HCT116 (cell line): ENCODE measurements at regions not wholly inside any gene's neighbourhood (a gene's known extent, or its start where the extent isn't known, plus 50 kb on each side); places are given as distances from the start of the nearest gene placed in this dataset.

Experiments
- ATAC-seq: fragments of 200-7000 bp; cut with Tn5 transposase; 2 replicates; pipeline ENCODE4 v1.9.1; 2020; ENCODE audit warnings: mild to moderate bottlenecking, moderate library complexity
- BruUV-seq: library from RNA; stranded (reverse); fragments of 400-500 nt; replicated peaks from 2 replicates; lab custom pipeline; 2021; lab: Mats Ljungman, UMichigan
- CTCF ChIA-PET: fragments of 300-600 bp; sonication (Branson Sonifier 250); formaldehyde crosslinking; loops from one replicate; lab custom pipeline; 2021; ENCODE audit warnings: antibody characterized with exemption; lab: Charles Lee
- POLR2A ChIA-PET: fragments of 300-600, 350-600 bp; sonication (Branson Sonifier 250); formaldehyde crosslinking; loops from one replicate; lab custom pipeline; 2021; ENCODE audit warnings: antibody characterized with exemption; lab: Charles Lee
- RAD21 ChIA-PET, 2 experiments: fragments of 300-600 bp; sonication (Branson Sonifier 250); formaldehyde crosslinking; loops; one replicate each; lab custom pipeline; 2023; ENCODE audit warnings: low total read pairs in 2 of 2; ENCODE audit not compliant: uncharacterized antibody in 2 of 2, unreplicated experiment in 2 of 2, low non-redundant PET in 1 of 2; lab: Charles Lee
- DNase-seq: peaks from one replicate; pipeline ENCODE4 v3.0.0-alpha.2; 2010; ENCODE audit warnings: low read depth, low spot score
- H2AFZ ChIP-seq: fragments of 200-600 bp; shearing (Covaris generic), sonication (generic); 2 replicates; pipeline ENCODE4 v1.6.1; 2017; ENCODE audit warnings: low read depth, mixed run types, mixed read lengths, antibody characterized with exemption, low read length; ENCODE audit not compliant: poor library complexity, severe bottlenecking
- H3K27ac ChIP-seq: 2 replicates; pipeline ENCODE4 v1.5.1; 2012; ENCODE audit warnings: low read depth, low read length
- H3K27me3 ChIP-seq: fragments of 200-600 bp; sonication (generic); 2 replicates; pipeline ENCODE4 v1.6.1; 2016; ENCODE audit warnings: mixed run types, low read length, mixed read lengths; ENCODE audit not compliant: insufficient read depth
- H3K36me3 ChIP-seq, 2 experiments: fragments of 200-500 bp in 1 of 2; fragments of 200-600 bp in 1 of 2; sonication (Bioruptor generic) in 1 of 2; sonication (generic) in 1 of 2; 2 replicates each; pipeline versions ENCODE4 v1.5.1 to v1.6.1; 2014 to 2016; ENCODE audit warnings: low read length in 2 of 2, inconsistent platforms in 1 of 2, mixed read lengths in 1 of 2, mixed run types in 1 of 2; ENCODE audit not compliant: insufficient read depth in 2 of 2, control insufficient read depth in 1 of 2
- H3K4me1 ChIP-seq, 2 experiments: fragments of 200-600 bp in 1 of 2; sonication (generic) in 1 of 2; 2 replicates each; pipeline versions ENCODE4 v1.5.1 to v1.6.1; 2012 to 2017; ENCODE audit warnings: low read length in 2 of 2, inconsistent platforms in 1 of 2, mild to moderate bottlenecking in 1 of 2, mixed read lengths in 1 of 2, mixed run types in 1 of 2, moderate library complexity in 1 of 2; ENCODE audit not compliant: insufficient read depth in 2 of 2, control insufficient read depth in 1 of 2
- H3K4me2 ChIP-seq: fragments of 200-600 bp; sonication (generic); 2 replicates; pipeline ENCODE4 v1.6.1; 2017; ENCODE audit warnings: mixed run types, low read length, mixed read lengths
- H3K4me3 ChIP-seq, 2 experiments: fragments of 200-600 bp in 1 of 2; sonication (generic) in 1 of 2; replicated peaks in 1 of 2; 2 replicates each; pipeline ENCODE4 v1.5.1; 2011 to 2016; ENCODE audit warnings: low read length in 2 of 2, control low read depth in 1 of 2, low read depth in 1 of 2, mild to moderate bottlenecking in 1 of 2, mixed read lengths in 1 of 2, mixed run types in 1 of 2
- H3K79me2 ChIP-seq: fragments of 200-600 bp; sonication (generic); 2 replicates; pipeline ENCODE4 v1.6.1; 2017; ENCODE audit warnings: mild to moderate bottlenecking, mixed run types, low read length, moderate library complexity, mixed read lengths; ENCODE audit not compliant: insufficient read depth
- H3K9ac ChIP-seq: fragments of 200-600 bp; sonication (generic); 2 replicates; pipeline ENCODE4 v1.6.1; 2016; ENCODE audit warnings: low read length, mixed read lengths
- H3K9me2 ChIP-seq: fragments of 200-600 bp; sonication (generic), shearing (Covaris generic); 2 replicates; pipeline ENCODE4 v1.6.1; 2017; ENCODE audit warnings: mixed run types, mild to moderate bottlenecking, moderate library complexity; ENCODE audit not compliant: insufficient read depth
- H3K9me3 ChIP-seq, 2 experiments: fragments of 200-500 bp in 1 of 2; fragments of 200-600 bp in 1 of 2; sonication (Bioruptor generic) in 1 of 2; sonication (generic) in 1 of 2; 2 replicates each; pipeline ENCODE4 v1.6.1; 2014 to 2017; ENCODE audit warnings: low read length in 2 of 2, mixed read lengths in 2 of 2, inconsistent platforms in 1 of 2, low read depth in 1 of 2, mild to moderate bottlenecking in 1 of 2, mixed run types in 1 of 2, moderate library complexity in 1 of 2; ENCODE audit not compliant: control insufficient read depth in 1 of 2, insufficient read depth in 1 of 2
- H4K20me1 ChIP-seq: fragments of 200-600 bp; sonication (generic), shearing (Covaris generic); 2 replicates; pipeline ENCODE4 v1.6.1; 2017; ENCODE audit warnings: mixed run types, mild to moderate bottlenecking, moderate library complexity; ENCODE audit not compliant: insufficient read depth
- CBX3 ChIP-seq: IDR thresholded peaks from 2 replicates; pipeline ENCODE4 v1.6.1; 2012; ENCODE audit warnings: low read depth
- EGR1 ChIP-seq: IDR thresholded peaks from 2 replicates; pipeline ENCODE4 v1.6.1; 2012; ENCODE audit warnings: low read depth
- EZH2 ChIP-seq: fragments of 200-600 bp; sonication (generic); IDR thresholded peaks from 2 replicates; pipeline ENCODE4 v1.6.1; 2017; ENCODE audit warnings: antibody characterized with exemption, mixed run types
- FOSL1 ChIP-seq: IDR thresholded peaks from 2 replicates; pipeline ENCODE4 v1.6.1; 2012; ENCODE audit warnings: low read depth
- RAD21 ChIP-seq: IDR thresholded peaks from 2 replicates; pipeline ENCODE4 v1.6.1; 2012; ENCODE audit warnings: low read depth, mild to moderate bottlenecking
- YY1 ChIP-seq: IDR thresholded peaks from 2 replicates; pipeline ENCODE4 v1.6.1; 2011; ENCODE audit warnings: low read length, low read depth, moderate library complexity, mild to moderate bottlenecking; ENCODE audit not compliant: insufficient replicate concordance; ENCODE audit errors: extremely low read depth
- intact Hi-C: fragments of 100-400 bp; cut with micrococcal nuclease; formaldehyde crosslinking; loops from 2 replicates; pipeline ENCODE4 v1.10.0; 2022
- TF ChIP-seq, protein P1 (sequence below): IDR thresholded peaks from 2 replicates; pipeline ENCODE4 v1.6.1; 2012

DNA sequence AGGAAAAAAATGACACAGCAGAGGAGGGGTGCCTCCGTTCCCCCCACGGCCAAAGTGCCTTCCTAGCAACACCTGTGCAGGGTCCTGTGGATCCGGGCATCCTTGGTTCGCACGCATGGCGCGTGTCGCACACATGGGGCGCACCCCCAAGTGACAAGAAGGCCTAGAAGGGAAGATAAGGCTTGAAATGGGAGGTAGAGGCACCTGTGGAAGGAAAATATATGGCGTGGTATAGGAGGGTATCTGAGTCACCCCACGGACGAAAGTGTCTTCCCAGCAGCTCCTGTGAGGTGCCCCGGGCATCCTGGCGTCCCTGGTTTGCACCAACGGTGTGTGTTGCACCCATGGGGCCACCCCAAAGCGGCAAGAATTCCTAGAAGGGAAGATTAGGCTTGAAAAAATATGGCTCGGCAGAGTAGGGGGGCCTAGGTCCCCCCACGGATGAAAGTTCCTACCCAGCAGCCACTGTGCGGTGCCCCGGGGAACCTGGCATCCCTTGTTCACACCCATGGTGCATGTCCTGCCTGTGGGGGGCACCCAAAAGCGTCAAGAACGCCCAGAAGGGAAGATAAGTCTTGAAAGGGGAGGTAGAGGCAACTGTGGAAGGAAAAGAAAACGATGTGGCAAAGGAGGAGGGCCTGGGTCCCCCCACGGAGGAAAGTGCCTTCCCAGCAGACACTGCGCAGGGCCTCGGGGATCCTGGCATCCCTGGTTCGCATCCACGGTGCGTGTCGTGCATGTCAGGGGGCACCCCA lies 280.0 kb downstream of the ALG10 start:
- Histone ChIP-seq H4K20me1 (no peaks in the 10 kb centered on the region), H3K4me3 (no peak overlapping the region), H2AFZ (no peak overlapping the region), H3K36me3 (no peaks in the 10 kb centered on the region), H3K9ac (no peak overlapping the region), H3K9me2 (no peaks in the 10 kb centered on the region), H3K27me3 (no peaks in the 10 kb centered on the region), H3K79me2 (no peaks in the 10 kb centered on the region), H3K27ac (no peak overlapping the region), H3K4me2 (no peak overlapping the region), H3K9me3 (no peaks in the 10 kb centered on the region), H3K4me1 (no peaks in the 10 kb centered on the region)
- no peak for TF ChIP-seq RAD21
- no peak for TF ChIP-seq EZH2
- TF ChIP-seq, protein P1, sequence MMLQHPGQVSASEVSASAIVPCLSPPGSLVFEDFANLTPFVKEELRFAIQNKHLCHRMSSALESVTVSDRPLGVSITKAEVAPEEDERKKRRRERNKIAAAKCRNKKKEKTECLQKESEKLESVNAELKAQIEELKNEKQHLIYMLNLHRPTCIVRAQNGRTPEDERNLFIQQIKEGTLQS = no peak
- no peak for TF ChIP-seq YY1
- no peak for TF ChIP-seq CBX3
- TF ChIP-seq EGR1 = no peak
- TF ChIP-seq FOSL1 = no peak
- RAD21 ChIA-PET = no interaction called here
- intact Hi-C loops = no loop called here
- no TSS peak for BruUV-seq
- POLR2A ChIA-PET = no interaction called here
- CTCF ChIA-PET = no interaction called here
- DNase-seq = no peak
- ATAC-seq = no peak

DNA sequence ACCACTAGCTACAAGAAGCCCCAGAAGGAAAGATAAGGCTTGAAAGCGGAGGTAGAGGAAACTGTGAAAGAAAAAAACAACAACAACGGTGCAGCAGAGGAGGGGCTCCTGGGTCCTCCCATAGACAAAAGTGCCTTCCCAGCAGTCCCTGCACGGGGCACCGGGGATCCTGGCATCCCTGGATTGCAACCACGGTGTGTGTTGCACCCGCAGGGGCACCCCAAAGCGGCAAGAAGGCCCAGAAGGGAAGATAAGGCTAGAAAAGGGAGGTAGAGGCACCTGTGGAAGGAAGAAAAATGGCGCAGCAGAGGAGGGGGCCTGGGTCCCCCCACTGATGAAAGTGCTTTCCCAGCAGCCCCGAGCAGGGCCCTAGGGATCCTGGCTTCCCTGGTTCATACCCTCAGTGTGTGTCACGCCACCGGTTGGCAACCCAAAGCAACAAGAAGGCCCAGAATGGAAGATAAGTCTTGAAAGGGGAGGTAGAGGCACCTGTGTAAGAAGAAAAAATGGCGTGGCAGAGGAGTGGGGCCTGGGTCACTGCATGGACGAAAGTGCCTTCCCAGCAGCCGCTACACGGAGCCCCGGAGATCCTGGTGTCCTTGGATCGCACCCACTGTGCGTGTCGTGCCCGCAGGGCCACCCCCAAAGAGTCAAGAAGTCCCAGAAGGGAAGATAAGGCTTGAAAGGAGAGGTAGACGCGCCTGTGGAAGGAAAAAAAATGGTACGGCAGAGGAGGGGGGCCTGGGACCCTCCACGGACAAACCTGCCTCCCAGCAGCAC lies 281.0 kb downstream of the ALG10 start:
- Histone ChIP-seq H3K79me2 (no peaks in the 10 kb centered on the region), H3K9ac (no peak overlapping the region), H3K36me3 (no peaks in the 10 kb centered on the region), H3K9me2 (no peaks in the 10 kb centered on the region), H3K4me1 (no peaks in the 10 kb centered on the region), H3K4me2 (no peak overlapping the region), H3K27ac (no peak overlapping the region), H4K20me1 (no peaks in the 10 kb centered on the region), H3K4me3 (no peak overlapping the region), H2AFZ (no peak overlapping the region), H3K27me3 (no peaks in the 10 kb centered on the region), H3K9me3 (no peaks in the 10 kb centered on the region)
- no peak for TF ChIP-seq FOSL1
- TF ChIP-seq EGR1 = no peak
- RAD21 ChIA-PET = no interaction called here
- CTCF ChIA-PET = no interaction called here
- no peak for DNase-seq
- intact Hi-C loops = no loop called here
- BruUV-seq = no TSS peak
- ATAC-seq = no peak
- POLR2A ChIA-PET = no interaction called here
